Naive thymus-derived CD4-positive, alpha-beta T cell (primary cell): ENCODE measurements at regions not wholly inside any gene's neighbourhood (a gene's known extent, or its start where the extent isn't known, plus 50 kb on each side); places are given as distances from the start of the nearest gene placed in this dataset.

Experiments used
- ATAC-seq: fragments of 150-1000 bp; cut with Tn5 transposase; 2 replicates; pipeline ENCODE4 v1.10.0; 2021; ENCODE audit warnings: mild to moderate bottlenecking, moderate library complexity
- CTCF ChIA-PET: fragments of 350-600 bp; sonication (Branson Sonifier 250); formaldehyde crosslinking; loops from one replicate; lab custom pipeline; 2021; ENCODE audit warnings: antibody characterized with exemption; lab: Charles Lee
- POLR2A ChIA-PET: fragments of 350-600 bp; sonication (Branson Sonifier 250); formaldehyde crosslinking; loops from one replicate; lab custom pipeline; 2021; ENCODE audit warnings: antibody characterized with exemption, inconsistent platforms; lab: Charles Lee
- DNase-seq, 9 donors: peaks; one replicate each; pipeline versions ENCODE4 v3.0.0 to v3.0.0-alpha.2; 2020 to 2022; ENCODE audit warnings: mixed read lengths in 1 of 9
- H3K27ac ChIP-seq: one replicate; pipeline ENCODE4 v1.7.0; 2013; ENCODE audit warnings: mild to moderate bottlenecking, low read depth, low read length, moderate library complexity
- H3K27me3 ChIP-seq, 2 donors: one replicate each; pipeline ENCODE4 v1.7.0; 2013; ENCODE audit warnings: low read length in 2 of 2, mild to moderate bottlenecking in 2 of 2, moderate library complexity in 2 of 2; ENCODE audit not compliant: control insufficient read depth in 2 of 2, insufficient read depth in 2 of 2
- H3K36me3 ChIP-seq, 3 experiments: 1 replicate in 2 of 3; 2 replicates in 1 of 3; pipeline ENCODE4 v1.7.0; 2013; ENCODE audit warnings: low read length in 3 of 3, mild to moderate bottlenecking in 3 of 3, moderate library complexity in 1 of 3; ENCODE audit not compliant: insufficient read depth in 3 of 3, control insufficient read depth in 2 of 3
- H3K4me1 ChIP-seq, 2 donors: one replicate each; pipeline ENCODE4 v1.7.0; 2013; ENCODE audit warnings: low read length in 2 of 2, mild to moderate bottlenecking in 2 of 2, moderate library complexity in 1 of 2; ENCODE audit not compliant: control insufficient read depth in 2 of 2, insufficient read depth in 2 of 2
- H3K4me3 ChIP-seq: 2 replicates; pipeline ENCODE4 v1.7.0; 2013; ENCODE audit warnings: mild to moderate bottlenecking, low read length
- H3K9me3 ChIP-seq, 3 experiments: 1 replicate in 2 of 3; 2 replicates in 1 of 3; pipeline ENCODE4 v1.7.0; 2013; ENCODE audit warnings: low read length in 3 of 3; ENCODE audit not compliant: control insufficient read depth in 2 of 3
- H3K27ac Mint-ChIP-seq, 9 donors: one replicate each; pipeline ENCODE4 v1.8.0; 2020 to 2022; ENCODE audit warnings: mixed read lengths in 9 of 9, mild to moderate bottlenecking in 8 of 9, moderate library complexity in 5 of 9, inconsistent platforms in 2 of 9
- H3K27me3 Mint-ChIP-seq, 5 donors: one replicate each; pipeline ENCODE4 v1.8.0; 2021 to 2022; ENCODE audit warnings: mixed read lengths in 5 of 5, mild to moderate bottlenecking in 1 of 5
- H3K36me3 Mint-ChIP-seq, 5 donors: one replicate each; pipeline ENCODE4 v1.8.0; 2020 to 2022; ENCODE audit warnings: mixed read lengths in 5 of 5, mild to moderate bottlenecking in 3 of 5, inconsistent platforms in 1 of 5
- H3K4me1 Mint-ChIP-seq, 7 donors: one replicate each; pipeline ENCODE4 v1.8.0; 2020 to 2022; ENCODE audit warnings: mixed read lengths in 7 of 7, mild to moderate bottlenecking in 3 of 7, inconsistent platforms in 1 of 7
- H3K4me3 Mint-ChIP-seq, 10 donors: one replicate each; pipeline ENCODE4 v1.8.0; 2020 to 2022; ENCODE audit warnings: mild to moderate bottlenecking in 10 of 10, mixed read lengths in 10 of 10, moderate library complexity in 6 of 10, inconsistent platforms in 2 of 10
- H3K9me3 Mint-ChIP-seq, 11 donors: one replicate each; pipeline ENCODE4 v1.8.0; 2020 to 2022; ENCODE audit warnings: mixed read lengths in 11 of 11, mild to moderate bottlenecking in 4 of 11, inconsistent platforms in 1 of 11, moderate library complexity in 1 of 11
- intact Hi-C, 2 donors: fragments of 100-400 bp; cut with micrococcal nuclease; formaldehyde crosslinking; loops; one replicate each; pipeline ENCODE4 v1.15.1; 2023

DNA sequence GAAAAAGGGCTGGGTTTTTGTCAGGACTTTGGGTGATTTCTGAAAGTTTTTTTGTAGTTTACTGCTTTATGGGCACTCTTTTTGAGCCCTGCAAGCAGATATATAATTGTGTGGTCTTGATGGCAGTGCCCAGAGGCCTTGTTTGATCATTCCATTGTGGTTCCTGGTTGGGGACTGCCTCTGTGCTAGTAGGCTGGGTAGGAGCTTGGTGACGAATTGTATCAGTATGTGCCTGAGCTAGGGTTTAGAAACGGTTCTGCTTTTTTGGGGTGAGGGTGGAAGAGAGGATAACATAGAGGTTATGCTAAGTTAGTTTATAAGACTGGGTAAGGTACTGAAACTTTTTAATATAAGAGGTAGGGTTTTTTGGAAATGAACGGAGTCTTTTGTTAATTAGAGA, 139.7 kb upstream of the ETV3 start:
- CTCF ChIA-PET = no interaction called here

DNA sequence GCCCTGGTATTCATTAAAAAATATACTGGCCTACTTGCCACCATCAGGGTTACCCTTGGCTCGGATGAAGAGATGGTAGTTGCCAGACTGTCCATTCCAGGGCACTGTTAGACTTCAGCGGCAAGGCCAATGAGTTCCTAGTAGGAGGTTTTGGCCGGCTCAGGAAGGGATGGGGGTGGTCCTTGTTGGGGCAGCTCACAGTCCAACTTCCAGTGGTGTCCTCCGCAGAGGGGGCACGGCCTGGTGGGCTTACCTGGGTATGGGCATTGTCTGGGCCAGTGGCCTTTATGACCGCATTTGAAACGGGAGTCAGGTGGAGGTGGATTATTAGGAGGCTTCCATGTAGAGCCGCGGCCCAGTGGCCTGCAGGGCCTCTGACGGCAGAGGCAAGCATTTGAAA, 139.1 kb upstream of the ETV3 start:
- H3K4me1 Mint-ChIP-seq = no peaks in the 10 kb centered on the region
- no peaks in the 10 kb centered on the region for H3K27me3 ChIP-seq
- H3K9me3 ChIP-seq = no peaks in the 10 kb centered on the region
- no peak for ATAC-seq
- no peaks in the 10 kb centered on the region for H3K36me3 Mint-ChIP-seq
- H3K27ac ChIP-seq = no peak overlapping the region
- POLR2A ChIA-PET = no interaction called here
- H3K36me3 ChIP-seq = no peaks in the 10 kb centered on the region
- H3K4me3 Mint-ChIP-seq = no peak overlapping the region
- intact Hi-C loops = no loop called here
- no peak overlapping the region for H3K4me3 ChIP-seq
- H3K27me3 Mint-ChIP-seq = peaks cover 10 to 24% (median 22%) of the 10 kb centered on the region in 5 donors
- no peak for DNase-seq
- no peak overlapping the region for H3K27ac Mint-ChIP-seq
- CTCF ChIA-PET = no interaction called here
- H3K4me1 ChIP-seq = no peaks in the 10 kb centered on the region
- H3K9me3 Mint-ChIP-seq = no peaks in the 10 kb centered on the region

More for the DNA sequence above, 139.7 kb upstream of the ETV3 start:
- Mint-ChIP-seq H3K4me3 (no peak overlapping the region), H3K9me3 (no peaks in the 10 kb centered on the region), H3K27me3 (peaks cover 16 to 30% (median 29%) of the 10 kb centered on the region in 5 donors), H3K36me3 (no peaks in the 10 kb centered on the region), H3K4me1 (no peaks in the 10 kb centered on the region), H3K27ac (no peak overlapping the region)
- no peaks in the 10 kb centered on the region for H3K36me3 ChIP-seq
- no peaks in the 10 kb centered on the region for H3K27me3 ChIP-seq
- H3K9me3 ChIP-seq = no peaks in the 10 kb centered on the region
- no peaks in the 10 kb centered on the region for H3K4me1 ChIP-seq
- DNase-seq (no peak), ATAC-seq (no peak)
- intact Hi-C loops = no loop called here
- POLR2A ChIA-PET = no interaction called here
- H3K4me3 ChIP-seq = no peak overlapping the region
- H3K27ac ChIP-seq = no peak overlapping the region

DNA sequence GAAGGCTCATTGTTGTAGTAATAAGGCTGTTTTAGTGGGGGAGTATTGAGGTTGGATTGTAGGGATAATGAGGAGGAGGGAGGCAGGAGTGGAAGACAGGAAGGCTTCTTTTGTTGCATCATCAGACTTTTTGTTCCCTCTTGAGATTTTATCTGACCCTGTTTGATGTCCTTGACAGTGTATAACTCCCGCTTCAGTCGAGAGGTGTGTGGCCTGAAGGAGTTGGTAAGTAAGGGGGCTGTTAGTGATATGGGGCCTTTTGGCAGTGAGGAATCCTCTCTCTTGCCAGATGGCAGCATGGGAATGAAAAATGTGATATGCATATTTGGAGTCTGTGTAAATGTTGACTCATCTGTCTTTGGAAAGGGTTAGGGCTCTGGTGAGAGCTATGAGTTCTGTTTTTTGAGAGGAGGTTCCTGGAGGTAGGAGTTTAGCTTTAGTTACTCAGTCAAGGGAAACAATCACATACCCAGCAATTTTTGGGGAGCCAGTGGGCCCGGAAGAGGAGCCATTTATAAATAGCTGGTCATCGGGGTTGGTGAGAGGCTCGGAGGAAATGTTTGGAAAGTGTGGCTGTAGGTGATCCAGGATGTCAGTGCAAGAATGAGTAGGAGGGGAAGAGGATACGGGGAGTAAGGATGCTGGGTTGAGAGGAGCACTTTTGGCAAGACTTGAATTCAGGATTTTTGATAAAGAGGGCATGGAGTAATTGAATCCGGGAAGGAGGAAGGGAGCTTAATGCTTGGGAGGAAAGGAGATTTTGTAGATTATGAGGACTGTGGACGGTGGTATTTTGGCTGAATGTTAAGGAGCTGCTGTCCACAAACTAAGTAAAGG, 136.7 kb upstream of the ETV3 start:
- Mint-ChIP-seq H3K27ac (no peak overlapping the region), H3K4me1 (no peaks in the 10 kb centered on the region), H3K4me3 (no peak overlapping the region), H3K9me3 (no peaks in the 10 kb centered on the region), H3K36me3 (no peaks in the 10 kb centered on the region), H3K27me3 (peaks cover 4 to 15% (median 12%) of the 10 kb centered on the region in 5 donors)
- Histone ChIP-seq H3K36me3 (no peaks in the 10 kb centered on the region), H3K27me3 (peaks cover 0 to 3% of the 10 kb centered on the region in 2 donors), H3K9me3 (no peaks in the 10 kb centered on the region), H3K4me1 (no peaks in the 10 kb centered on the region), H3K4me3 (no peak overlapping the region), H3K27ac (no peak overlapping the region)
- ChIA-PET CTCF (no interaction called here), POLR2A (no interaction called here)
- DNase-seq (no peak), ATAC-seq (no peak)
- intact Hi-C loops = no loop called here

DNA sequence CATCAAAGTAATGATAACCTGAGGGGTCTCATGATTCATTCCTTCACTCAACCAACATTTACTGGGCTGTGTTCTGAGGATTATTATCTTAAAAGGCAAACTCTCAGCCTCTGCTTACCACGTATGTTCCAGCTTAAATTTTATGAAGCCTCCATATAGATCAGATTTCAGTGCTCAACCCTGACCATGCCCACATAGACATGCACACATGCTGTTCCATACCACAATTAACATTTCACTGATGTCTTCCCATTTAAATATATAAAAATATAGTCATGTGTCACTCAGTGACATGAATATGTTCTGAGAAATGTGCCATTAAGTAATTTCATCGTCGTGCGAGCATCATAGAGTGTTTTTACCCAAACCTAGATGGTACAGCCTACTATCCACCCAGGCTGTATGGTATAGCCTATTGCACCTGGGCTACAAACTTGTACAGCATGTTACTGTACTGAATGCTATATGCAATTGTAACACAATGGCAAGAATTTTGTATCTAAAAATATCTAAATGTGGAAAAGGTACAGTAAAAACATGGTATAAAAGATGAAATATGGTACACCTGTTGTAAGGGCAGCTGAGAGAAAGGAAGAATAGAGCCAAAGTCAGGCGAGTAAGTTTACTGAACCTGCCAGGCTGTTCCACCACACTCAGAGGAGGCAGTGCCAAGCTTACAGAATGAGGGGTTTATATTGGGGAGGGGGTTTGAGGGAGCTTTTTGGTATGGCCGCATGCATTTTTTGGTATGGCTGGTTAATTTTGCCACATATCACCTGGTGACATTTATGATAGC, 134.7 kb upstream of the ETV3 start:
- Histone ChIP-seq H3K9me3 (no peaks in the 10 kb centered on the region), H3K4me1 (no peaks in the 10 kb centered on the region), H3K4me3 (no peak overlapping the region), H3K36me3 (no peaks in the 10 kb centered on the region), H3K27ac (no peak overlapping the region), H3K27me3 (peaks cover 0 to 4% of the 10 kb centered on the region in 2 donors)
- DNase-seq (no peak), ATAC-seq (no peak)
- Mint-ChIP-seq H3K27ac (no peak overlapping the region), H3K9me3 (no peaks in the 10 kb centered on the region), H3K4me1 (peaks cover 0 to 2% (median 0%) of the 10 kb centered on the region in 7 donors), H3K4me3 (no peak overlapping the region), H3K36me3 (no peaks in the 10 kb centered on the region), H3K27me3 (peaks cover 0 to 15% (median 12%) of the 10 kb centered on the region in 5 donors)
- intact Hi-C loops = no loop called here
- CTCF ChIA-PET = no interaction called here
- POLR2A ChIA-PET = no interaction called here

DNA sequence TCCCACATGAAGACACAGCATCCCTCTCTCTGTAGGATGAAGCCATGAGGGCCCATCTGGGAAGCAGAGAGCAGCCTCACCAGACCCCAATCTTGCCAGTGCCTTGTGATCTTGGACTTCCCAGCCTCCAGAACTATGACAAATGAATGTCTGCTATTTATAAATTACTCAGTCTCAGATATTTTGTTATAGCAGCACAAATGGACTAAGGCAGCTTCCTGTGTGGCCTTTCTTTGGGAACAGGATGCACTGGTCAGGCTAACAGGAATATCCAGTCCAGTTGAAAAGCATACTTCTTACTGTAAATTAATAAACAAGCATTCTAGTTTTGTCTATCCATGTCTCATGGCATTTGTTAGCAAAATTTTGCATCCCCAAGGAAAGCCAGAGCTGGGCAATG, 134.1 kb upstream of the ETV3 start:
- intact Hi-C loops = no loop called here
- Mint-ChIP-seq H3K9me3 (no peaks in the 10 kb centered on the region), H3K27me3 (peaks cover 0 to 19% (median 16%) of the 10 kb centered on the region in 5 donors), H3K4me3 (no peak overlapping the region), H3K36me3 (no peaks in the 10 kb centered on the region), H3K27ac (no peak overlapping the region), H3K4me1 (peaks cover 0 to 2% (median 0%) of the 10 kb centered on the region in 7 donors)
- Histone ChIP-seq H3K27ac (no peak overlapping the region), H3K9me3 (no peaks in the 10 kb centered on the region), H3K36me3 (no peaks in the 10 kb centered on the region), H3K4me1 (no peaks in the 10 kb centered on the region), H3K27me3 (peaks cover 0 to 4% of the 10 kb centered on the region in 2 donors), H3K4me3 (no peak overlapping the region)
- ChIA-PET POLR2A (no interaction called here), CTCF (no interaction called here)
- no peak for ATAC-seq
- DNase-seq = no peak

DNA sequence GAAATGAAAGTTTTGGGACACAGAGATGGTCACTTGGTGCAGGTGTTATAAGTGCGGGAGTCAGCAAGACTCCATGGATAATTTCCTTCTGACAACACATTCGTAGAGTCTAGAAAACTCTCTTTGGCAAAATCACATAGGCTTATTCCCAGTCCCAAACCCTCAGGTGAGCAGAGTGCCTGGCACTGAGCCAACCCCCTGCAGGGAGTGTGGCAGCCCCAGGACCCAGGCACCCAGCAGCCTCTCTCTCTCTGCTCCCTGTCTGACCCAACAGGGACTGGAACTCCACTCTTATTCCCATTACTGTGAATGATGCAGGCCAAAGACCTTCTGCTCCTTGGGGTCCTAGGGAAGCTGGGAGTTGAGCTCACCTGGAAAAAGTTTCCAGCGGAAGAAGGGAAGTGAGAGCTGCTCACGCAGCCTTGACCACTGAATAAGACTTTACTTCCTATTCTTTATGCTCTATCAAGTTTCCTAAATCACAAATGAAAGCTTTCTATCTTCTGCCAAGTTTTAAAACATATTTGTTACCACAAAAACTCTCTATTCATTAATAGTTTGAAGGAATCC, 132.6 kb upstream of the ETV3 start:
- Histone ChIP-seq H3K4me3 (no peak overlapping the region), H3K36me3 (no peaks in the 10 kb centered on the region), H3K9me3 (no peaks in the 10 kb centered on the region), H3K27ac (no peak overlapping the region), H3K4me1 (no peaks in the 10 kb centered on the region), H3K27me3 (peaks cover 0 to 4% of the 10 kb centered on the region in 2 donors)
- Mint-ChIP-seq H3K9me3 (no peaks in the 10 kb centered on the region), H3K27ac (no peak overlapping the region), H3K27me3 (peaks cover 9 to 31% (median 20%) of the 10 kb centered on the region in 5 donors), H3K36me3 (no peaks in the 10 kb centered on the region), H3K4me1 (peaks cover 0 to 2% (median 0%) of the 10 kb centered on the region in 7 donors), H3K4me3 (no peak overlapping the region)
- DNase-seq (no peak), ATAC-seq (no peak)
- ChIA-PET POLR2A (no interaction called here), CTCF (no interaction called here)
- intact Hi-C loops = no loop called here
